MM.1S (cell line): ENCODE measurements at regions not wholly inside any gene's neighbourhood (a gene's known extent, or its start where the extent isn't known, plus 50 kb on each side); places are given as distances from the start of the nearest gene placed in this dataset.

Experiments used
- CTCF ChIP-seq: fragments of 300-600 bp; sonication (generic); IDR thresholded peaks from 2 replicates; pipeline ENCODE4 v1.5.1; 2016; ENCODE audit warnings: antibody characterized with exemption, low read length, mixed read lengths
- EZH2 ChIP-seq: fragments of 300-600 bp; sonication (generic); optimal IDR thresholded peaks from 2 replicates; pipeline ENCODE3; 2017; ENCODE audit warnings: low read depth, mild to moderate bottlenecking, antibody characterized with exemption, low read length, mixed read lengths

- TF ChIP-seq CTCF, result no peak
- no peak for TF ChIP-seq EZH2
Measured at GRCh38 chr10:10687751-10688150, 329.9 kb upstream of the CELF2 start.
